HG03045 (cell line): ENCODE measurements at regions not wholly inside any gene's neighbourhood (a gene's known extent, or its start where the extent isn't known, plus 50 kb on each side); places are given as distances from the start of the nearest gene placed in this dataset.
"Not testable (repeated sequence)": the region's sequence is repeated elsewhere in the genome, so short reads cannot be mapped to it uniquely, and the experiment has no call there.

Source experiments
- ATAC-seq: cut with Tn5 transposase; IDR thresholded peaks from one replicate; pipeline ENCODE4 v1.9.1; 2021; ENCODE audit warnings: mild to moderate bottlenecking, moderate library complexity; ENCODE audit not compliant: unreplicated experiment

DNA sequence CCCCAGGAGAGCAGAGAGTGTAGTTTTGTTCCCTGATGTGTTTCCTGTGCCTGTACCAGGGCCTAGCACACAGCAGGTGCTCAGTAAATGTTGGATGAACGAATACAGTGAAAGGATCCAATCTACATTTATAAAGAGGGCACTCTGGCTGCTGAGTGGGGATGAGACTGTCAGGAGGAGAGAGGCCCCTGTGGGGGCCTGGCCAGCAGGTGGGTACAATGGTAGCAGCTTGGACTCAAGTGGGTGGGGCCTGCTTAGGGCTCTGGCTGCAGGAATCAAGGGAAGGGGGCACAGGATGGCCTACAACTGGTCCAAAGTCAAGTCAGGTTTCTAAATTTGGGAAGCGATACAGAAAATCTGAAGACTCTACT, 156.6 kb upstream of the GRK3 start:
- no peak for ATAC-seq

DNA sequence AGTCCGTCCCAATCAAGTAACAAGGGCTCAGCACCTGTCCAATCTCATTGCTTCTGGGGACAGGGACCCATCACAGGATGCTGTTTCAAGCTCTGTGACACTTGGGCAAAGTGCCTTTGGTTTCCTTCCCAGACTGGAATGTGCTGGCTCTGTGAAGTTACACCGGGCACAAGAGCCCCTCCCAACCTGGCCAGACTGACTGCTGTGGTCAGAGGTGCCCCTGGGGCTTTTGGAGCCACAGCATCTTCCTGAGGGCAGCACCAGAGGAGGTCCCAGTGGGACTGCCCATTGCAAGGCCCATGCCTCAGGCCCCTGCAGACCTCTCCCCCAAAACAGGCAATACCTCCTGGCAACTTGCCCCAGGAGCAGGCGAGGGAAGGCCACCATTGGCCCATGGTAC, 155.2 kb upstream of the GRK3 start:
- no peak for ATAC-seq

DNA sequence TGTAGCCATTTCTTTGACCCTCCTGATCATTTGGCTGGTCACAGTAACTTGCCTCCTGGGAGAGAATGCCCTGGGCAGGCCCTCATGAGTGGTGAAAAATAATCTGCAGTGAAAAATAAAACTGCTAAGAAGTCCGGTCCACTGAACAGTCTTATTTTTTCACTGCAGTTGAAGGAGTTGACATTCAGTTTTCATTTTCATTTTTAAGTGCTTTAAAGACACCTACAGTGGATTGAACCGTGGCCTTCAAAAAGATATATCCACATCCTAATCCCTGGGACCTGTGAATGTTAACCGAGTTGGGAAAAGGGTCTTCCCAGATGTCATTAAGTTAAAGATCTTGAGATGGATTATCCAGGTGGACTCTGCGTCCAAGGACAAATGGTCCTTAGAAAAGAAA, 153.6 kb upstream of the GRK3 start:
- no peak for ATAC-seq

DNA sequence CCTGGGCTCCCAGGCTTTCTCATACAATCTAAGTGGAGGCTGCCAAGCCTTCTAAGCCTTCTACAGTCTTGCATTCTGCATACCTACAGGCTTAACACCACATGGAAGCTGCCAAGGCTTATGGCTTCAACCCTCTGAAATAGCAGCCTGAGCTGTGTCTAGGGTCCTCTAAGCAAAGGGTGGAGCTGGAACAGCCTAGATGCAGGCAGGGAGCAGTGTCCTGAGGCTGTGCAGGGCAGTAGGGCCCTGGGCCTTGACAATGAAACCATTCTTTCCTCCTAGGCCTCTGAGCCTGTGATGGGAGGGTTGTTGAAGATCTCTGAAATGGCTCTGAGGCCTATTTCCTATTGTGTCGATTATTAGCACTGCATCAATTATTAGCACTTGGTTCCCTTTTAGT, 150.9 kb upstream of the GRK3 start:
- no peak for ATAC-seq

DNA sequence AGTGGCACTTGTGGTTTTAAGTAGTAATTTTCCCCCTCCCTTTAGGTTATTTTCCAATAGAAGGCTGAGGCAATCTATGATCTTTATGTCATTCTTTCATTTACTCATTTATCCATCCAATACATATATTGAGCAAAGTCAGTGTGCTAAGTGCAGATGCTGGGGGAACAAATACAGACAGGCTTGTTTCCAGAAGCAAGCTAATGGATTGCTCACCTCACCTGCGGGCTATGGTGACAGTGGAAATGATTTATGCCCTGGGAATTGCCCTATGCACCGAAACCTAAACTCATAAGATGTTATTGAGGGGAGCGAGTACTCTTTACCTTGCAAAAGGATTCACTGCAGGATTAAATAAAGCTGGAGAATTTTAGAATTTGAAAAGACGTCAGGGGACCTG, 148.7 kb upstream of the GRK3 start:
- ATAC-seq = not testable (repeated sequence)

DNA sequence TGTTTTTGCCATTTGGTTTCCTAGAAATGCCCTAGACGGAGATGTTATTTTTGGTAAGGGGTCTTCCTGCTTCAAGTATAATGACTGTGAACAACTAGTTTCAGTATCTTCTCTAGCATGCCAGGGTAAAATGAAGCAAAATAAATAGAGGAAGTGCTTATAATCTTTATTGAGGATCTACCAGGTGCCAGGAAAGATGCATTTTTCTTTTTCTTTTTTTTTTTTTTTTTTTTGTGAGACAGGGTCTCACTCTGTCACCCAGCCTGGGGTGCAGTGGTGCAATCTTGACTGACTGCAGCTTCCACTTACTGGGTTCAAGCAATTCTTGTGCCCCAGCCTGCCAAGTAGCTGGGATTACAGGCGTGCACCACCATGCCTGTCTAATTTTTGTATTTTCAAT, 146.6 kb upstream of the GRK3 start:
- not testable (repeated sequence) for ATAC-seq

DNA sequence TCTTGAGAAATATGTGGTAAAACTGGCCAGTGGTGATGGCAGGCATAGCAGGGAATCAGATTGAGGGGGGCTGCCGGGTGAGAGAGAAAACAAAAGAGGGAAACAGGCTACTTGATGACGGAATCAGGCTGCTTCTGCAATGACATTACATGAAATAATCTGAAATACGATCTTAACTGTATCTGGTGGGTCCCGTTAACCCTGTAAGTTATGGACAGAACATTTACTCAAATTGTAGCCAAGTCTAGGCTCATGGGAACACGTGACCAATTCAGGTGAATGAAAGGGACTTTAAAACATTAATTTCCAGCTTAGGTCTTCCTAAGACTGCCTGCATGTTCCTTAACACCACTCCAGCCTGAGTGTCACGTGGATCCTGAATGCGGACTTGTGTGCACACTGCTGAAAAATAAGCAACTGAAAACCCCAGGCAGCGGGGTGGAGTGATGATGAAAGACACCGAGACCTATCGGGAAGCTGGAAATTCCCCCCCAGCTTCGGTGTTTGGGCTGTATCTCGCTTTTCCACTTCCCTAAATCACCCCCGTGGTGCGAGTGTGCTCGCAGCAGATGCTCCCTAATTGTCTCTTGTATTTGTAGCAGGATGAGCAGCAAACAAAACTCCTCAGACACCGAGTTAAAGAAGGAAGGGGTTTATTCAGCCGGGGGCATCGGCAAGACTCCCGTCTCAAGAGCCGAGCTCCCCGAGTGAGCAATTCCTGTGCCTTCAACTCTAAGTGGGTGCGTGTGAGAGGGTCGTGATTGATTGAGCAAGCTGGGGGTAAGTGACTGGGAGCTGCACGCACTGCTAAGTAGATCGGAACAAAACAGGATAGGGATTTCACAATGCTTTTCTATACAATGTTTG, 145.0 kb upstream of the GRK3 start:
- no peak for ATAC-seq

DNA sequence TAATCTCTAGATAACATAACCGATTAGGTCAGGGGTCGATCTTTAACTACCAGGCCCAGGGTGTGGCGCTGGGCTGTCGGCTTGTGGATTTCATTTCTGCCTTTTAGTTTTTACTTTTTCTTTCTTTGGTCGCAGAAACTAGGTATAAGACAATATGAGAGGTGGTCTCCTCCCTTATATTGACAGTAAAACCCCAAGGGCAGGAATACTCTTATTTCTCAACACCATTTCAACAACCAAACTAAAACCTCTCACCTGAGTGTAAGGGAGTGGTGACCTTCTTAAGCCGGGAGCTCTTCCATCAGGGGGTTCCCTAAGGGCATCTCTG, 144.4 kb upstream of the GRK3 start:
- not testable (repeated sequence) for ATAC-seq

DNA sequence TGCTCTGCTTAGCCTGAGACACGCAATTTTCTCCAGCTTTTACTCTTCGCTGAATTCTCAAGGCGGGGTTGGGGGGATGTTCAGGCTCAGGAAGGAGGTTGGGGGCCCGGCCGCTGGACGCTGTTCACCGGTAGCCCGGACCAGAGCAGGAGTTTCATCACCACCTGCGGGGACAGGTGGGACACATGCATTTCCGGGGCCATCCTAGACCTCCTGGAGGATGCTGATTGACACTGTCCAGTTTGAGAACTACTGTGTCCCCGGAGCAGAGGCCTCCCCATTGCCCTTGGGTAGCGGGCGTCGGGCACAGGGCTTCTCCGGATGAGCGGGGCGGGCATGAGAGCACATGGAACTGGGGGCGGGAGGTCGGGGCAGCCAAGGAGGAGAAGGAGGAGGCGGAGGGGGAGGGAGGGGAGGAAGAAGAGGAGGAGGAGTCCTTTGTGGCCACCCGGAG, 144.0 kb upstream of the GRK3 start:
- no peak for ATAC-seq

DNA sequence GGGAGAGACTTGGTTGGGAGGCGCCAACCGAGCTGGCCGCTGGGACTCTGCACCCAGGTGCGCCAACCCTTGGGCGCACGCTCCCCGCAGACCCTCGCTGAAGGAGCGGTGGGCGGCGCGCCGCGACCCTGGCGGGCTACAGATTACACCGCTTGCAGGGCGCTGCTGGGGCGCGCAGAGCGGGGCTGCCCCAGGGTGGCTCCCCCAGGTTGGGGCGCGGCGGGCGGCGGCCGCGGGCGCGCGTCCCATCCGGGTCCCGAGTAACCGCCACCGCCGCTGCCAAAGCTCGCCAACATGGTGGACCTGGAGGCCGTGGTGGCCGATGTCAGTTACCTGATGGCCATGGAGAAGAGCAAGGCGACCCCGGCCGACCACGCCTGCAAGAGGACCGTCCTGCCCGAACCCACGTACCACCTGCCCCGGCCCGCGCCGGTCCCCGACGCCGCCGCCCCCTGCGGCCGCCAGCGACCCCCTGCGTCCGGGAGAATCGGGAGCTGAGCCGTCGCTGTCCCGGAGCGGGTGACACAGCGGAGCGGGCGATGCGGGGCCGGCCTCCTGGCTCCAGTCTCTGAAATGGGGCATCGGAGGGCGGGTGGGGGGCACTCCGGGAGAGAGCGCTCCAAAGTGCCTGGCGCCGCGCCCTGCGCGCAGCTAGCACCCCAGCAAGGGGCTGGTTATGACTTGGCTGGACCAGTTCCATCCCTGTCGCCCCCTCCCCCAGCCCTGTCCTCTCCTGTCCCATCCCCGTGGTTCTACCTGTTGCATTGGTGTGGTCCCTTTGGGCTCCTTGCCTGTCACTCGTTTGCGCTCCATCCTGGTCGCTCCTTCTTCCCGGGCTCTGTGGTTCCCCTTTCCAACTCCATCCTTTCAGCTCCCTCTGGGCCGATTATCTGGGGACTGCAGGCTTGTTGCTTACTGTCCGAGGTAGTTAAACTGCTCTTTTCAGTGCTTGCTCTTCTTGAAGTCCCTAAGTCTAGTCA, 143.3 kb upstream of the GRK3 start:
- no peak for ATAC-seq

DNA sequence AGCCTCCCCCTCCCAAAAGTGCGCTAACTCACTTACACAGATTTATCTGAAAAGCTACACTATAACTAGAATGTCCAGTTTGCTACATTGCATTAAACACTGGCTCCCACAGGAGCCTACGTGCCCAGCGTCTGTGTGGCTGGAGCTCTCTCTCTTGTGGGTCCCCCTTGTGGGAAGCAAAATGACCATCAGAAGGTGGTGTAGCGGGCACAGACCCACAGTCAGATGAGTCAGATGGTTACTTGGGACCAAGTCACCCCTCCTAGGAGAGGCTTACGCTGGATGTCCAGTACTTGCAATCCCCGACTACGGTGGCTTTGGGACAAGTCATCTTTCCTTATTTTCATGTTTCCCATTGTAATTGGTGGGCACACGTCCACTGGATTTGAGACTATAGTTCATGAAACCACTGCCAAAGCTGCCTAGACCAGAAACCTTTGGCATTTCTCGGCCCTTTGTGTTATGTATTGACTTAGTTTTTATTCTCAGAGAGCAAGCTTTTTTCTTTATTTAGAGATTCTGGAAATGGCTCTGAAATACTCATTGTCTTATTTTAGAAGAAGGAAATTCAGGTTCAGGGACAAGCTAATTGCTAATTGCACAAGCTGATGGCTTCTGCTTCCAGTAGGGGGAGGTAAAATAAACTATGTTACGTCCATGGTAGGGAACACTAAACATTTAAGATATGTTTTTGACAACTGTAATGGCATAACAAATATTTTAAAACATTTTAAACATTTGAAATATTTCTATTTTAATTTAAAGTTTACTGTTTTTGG, 137.8 kb upstream of the GRK3 start:
- not testable (repeated sequence) for ATAC-seq

DNA sequence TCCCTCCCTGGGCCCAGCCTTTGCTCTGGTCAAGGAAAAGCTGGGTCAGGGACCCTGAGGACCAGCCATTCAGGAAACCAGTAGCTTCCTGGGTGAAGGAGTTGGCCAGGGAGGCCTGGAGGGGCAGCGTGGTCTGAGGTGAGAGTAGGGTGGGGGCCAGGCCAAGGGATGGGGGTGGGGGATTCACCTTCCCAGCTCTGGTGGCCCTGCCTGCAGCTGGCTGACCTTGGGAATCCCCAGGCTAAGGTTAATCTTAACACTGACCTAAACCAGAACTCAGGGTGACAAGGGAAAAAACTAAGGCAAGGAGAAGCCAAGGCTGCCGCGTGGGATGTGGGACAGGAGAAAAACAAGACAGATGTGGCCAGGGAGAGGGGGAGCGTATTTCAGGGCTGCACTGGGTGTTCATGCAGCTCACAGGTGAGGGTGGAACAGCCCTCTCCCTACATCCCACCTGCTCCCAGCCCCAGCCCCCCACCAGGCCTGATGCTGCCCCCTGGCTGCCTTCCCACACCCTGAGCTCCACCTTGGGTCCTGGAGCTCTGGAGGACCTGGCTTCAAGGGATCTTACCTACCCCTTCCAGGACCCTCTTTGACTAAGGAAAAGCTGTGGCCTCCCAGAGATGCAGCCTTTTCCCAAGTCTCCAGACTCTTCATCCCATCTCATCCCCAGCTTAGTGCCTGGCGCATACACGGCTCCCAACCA, 132.7 kb upstream of the GRK3 start:
- ATAC-seq = not testable (repeated sequence)

DNA sequence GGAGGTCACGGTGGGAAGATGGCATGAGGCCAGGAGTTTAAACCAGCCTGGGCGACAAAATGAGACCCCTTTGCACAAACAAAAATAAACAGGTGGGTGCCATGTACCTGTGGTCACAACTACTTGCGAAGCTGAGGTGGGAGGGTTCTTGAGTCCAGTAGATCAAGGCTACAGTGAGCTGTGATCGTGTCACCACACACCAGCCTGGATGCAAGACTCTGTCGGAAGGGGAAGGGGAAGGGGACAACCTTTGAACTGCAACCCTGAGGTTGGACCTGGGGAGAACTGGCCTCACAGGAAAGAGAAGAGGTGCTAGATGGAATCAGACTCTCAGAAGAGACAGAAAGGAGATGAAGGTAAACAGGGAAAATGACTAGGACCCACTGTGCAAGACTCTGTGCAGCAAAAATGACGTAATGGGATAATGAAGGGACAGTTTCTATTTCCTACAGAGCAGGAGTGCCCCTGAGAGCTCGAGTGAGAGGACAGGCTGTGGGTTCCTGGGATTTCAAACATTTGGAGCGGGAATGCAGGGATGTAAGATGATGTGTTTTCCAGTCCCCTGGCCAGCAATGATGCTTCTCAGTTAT, 131.0 kb upstream of the GRK3 start:
- not testable (repeated sequence) for ATAC-seq

DNA sequence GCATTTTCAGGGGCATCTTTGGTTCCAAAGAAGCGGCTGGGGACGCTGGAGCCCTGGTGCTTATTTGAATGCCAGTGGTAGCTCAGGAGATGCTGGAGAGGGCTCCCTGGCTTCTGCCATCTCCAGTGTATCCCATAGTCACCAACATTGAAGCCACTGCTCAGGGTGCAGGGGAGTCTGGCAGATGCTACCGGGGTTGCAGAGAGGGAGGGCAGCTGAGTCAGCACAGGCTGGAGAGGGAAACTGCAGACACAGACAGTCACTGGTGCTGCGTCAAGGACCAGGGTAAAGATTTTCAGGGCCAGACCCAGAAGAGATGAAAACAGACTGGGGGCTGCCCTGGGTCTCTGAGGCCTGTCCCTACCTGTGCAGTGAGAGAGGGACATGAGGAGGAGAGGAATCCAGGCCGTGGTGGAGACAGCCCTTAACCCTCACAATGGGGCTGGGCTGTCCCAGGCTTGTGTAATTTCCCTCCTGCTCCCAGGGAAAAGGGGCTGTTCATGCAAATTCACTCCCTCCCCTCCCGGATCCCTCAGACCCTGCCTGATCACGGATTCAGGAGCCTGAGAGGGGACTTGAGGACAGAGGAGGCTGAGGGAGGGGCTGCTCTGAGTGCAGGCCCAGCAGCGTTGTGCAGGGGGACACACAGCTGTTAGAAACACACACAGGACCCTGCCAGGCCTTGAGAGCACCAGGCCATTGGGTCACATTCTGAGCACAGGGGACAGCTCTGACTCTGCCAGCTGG, 126.9 kb upstream of the GRK3 start:
- no peak for ATAC-seq

DNA sequence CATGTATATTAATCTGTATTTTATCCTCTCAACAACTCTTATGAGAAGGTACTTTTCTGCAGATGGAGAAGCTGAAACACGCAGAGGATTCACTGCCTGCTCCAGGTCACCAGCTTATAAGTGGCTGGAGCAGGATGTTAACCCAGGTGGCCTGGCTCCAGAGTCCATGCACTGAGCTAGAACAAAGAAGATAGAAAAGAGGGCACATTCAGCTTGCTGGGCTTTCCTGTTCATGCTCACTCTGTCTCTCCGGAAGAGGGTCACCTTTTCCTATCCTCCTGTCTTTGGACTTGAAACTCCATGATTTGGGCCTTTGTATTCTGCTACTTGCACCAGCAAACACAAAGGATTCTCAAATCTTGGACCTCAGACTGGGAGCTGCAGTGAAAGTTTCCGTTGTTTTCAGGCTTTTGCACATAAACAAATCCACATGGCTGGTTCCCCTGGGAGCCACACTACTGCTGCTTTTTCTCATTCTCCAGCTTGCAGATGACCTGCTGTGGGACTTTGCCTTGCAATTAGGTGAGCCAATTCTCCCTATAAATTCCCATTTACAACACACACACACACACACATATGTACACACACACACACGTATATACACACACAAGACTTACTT, 117.3 kb upstream of the GRK3 start:
- no peak for ATAC-seq

DNA sequence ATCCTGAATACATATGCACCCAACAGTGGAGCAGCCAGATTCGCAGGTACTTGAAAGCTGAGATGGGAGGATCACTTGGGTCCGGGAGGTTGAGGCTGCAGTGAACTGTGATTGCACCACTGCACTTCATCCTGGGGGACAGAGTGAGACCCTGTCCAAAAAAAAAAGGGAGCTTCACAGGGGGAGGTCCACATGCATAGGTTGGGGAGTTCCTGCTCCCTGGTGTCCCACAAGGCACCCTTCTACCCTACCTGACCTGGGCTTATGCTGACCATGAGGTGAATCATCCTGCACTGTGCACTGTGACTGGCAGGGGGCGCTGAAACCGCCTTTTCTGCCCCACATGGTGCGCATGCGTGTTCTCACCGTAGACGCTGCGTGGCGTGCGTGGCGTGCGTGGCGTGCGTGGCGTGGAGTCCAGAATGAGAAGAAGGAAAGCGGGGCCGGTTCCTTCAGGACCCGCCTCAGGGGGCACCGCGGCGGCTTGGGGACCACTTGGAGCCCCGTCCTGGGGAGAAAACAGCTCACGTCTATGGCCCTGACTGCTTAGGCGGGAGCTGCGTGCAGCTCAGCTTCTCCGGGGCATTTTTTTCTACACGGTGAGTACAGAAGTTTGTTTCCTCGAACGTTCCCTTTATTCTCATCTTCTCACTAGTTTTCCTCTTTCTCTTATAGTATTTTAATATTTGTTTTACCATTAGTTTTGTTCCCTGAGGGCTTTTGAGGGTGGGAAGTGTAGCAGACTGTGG, 116.6 kb upstream of the GRK3 start:
- peak; percentile 71 for ATAC-seq

DNA sequence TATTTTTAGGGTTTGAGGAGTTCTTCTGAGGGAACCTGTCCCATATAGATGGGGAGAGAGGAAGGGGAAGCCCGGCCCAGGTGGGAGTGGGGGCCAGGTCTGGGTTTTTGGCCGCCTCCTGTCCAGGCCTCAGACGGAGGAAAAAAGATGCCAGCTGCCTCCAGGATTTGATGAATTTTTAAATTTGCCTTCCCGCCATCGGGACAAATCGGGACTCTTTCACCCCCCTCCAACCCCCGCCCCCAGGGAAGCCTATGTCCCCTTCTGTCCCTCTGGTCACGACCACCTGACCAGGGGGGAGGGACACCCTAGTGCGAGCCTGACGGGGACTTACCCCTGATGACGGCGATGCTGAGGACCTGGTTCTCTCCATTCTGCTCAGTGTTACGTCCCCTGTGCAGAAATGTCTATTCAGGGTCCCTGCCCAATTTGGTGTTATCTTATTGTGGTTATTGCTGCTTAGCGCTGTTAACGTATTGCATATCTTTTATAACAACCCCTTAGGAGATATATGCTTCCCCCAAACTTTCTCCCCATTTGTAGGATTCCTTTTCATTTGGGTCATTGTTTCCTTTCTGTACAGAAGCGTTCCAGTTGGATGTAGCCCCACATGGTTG, 115.9 kb upstream of the GRK3 start:
- no peak for ATAC-seq

DNA sequence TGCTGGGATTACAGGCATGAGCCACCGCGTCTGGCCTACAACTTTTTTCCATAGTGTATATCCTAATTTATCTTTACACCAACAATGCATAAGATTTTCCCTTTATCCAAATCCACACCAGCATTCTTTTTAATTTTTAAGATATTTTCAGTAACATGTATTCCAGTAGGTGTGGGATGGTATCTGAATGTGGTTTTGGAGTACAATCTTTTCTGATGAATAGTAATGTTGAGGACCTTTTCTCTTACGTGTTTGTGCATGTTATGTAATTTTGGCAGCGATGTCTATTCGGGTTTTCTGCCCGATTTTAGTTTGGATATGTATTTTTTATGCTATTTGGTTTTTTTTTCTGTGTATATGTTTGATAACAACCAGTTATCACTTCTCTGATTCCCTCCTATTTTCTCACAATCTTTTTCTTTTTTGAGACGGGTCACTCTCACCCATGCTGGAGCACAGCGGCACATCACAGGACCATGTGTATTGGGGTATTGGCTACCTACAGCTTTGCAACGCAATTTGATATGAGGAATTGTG, 114.6 kb upstream of the GRK3 start:
- ATAC-seq = no peak
